ENCODE measurements at regions not wholly inside any gene's neighbourhood (a gene's known extent, or its start where the extent isn't known, plus 50 kb on each side); places are given as distances from the start of the nearest gene placed in this dataset.

DNA sequence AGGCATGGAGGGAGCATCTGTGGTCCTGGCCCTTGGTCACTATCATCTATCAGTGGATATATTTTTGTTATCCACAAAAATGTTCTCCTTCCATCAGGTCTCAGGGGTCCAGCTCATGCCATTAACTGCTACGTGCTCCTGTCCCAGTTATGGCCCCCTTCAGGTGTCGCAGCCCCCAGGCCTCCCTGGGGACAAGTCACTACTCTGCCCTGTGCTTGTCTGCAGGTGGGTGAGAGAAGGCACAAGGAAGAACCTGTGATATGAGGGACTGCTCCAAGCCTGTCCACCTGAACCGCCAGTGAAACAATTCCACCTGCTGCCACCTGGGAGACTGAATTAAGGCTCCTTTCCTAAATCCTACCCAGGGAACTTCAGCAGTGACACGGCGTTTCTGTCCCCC lies 229.6 kb upstream of the ID2 start:
- Histone ChIP-seq H3K4me1 (ENCODE audit: insufficient read depth) (no peaks in the 10 kb centered on the region), H3K36me3 (ENCODE audit: insufficient read depth) (no peaks in the 10 kb centered on the region), H3K27ac (ENCODE audit: low read depth) (no peak overlapping the region), H3K4me3 (ENCODE audit: low read depth, low read length) (no peak overlapping the region)
- no peak for DNase-seq (ENCODE audit: extremely low spot score)
- 84% methylated on average over 5 of the region's 5 CpGs for WGBS

- DNase-seq (ENCODE audit: extremely low spot score) = no peak
- Histone ChIP-seq H3K27ac (ENCODE audit: low read depth) (no peak overlapping the region), H3K4me1 (ENCODE audit: insufficient read depth) (no peaks in the 10 kb centered on the region), H3K4me3 (ENCODE audit: low read depth, low read length) (no peak overlapping the region), H3K36me3 (ENCODE audit: insufficient read depth) (no peaks in the 10 kb centered on the region)
- WGBS = 81% methylated on average over 15 of the region's 15 CpGs
These were observed 228.6 kb upstream of the ID2 start for GRCh38 chr2:8452979-8453903.

DNA sequence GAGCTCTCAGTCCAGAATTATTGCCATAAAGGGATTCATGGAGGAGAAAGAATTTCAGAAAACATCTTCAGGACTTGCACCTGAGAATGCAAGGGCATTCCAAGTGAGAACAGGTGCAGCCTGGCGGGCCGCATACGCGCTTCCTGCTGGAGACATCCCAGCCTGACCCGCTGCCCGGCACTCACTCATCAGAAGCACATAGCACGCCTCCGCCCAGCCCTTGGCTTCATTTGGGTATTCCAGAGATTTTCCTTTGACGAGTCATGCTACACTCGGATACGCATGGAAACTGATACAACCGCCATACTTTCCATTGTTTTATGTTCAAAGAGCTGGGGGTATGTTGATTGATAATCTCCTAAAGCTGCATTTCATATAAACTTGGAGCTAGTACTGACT lies 228.0 kb upstream of the ID2 start:
- H3K4me3 ChIP-seq (ENCODE audit: low read depth, low read length) = no peak overlapping the region
- no peak for DNase-seq (ENCODE audit: extremely low spot score)

DNA sequence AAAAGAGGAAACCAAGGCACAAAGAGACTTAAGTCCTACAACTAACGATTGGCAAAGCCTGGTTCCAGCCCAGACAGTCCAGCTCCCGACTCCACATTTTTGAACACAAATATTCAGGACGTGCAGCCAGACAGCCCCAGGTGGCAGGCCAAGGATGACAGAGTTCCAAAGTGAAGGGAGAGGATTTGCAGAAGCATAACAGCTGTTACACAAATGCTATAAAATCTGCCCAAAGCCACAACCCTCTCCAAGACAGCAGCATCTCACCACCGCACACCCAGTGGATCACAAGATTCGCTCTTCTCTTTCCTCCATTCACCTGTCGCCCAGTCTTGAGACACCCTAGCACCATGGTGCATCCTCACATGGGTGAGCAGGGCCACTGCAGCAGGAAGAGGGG lies 227.1 kb upstream of the ID2 start:
- DNase-seq (ENCODE audit: extremely low spot score) = no peak
- H3K4me3 ChIP-seq (ENCODE audit: low read depth, low read length) = no peak overlapping the region
- WGBS = 72% methylated on average over 6 of the region's 6 CpGs

More for the DNA sequence above, 228.0 kb upstream of the ID2 start:
- no peaks in the 10 kb centered on the region for H3K36me3 ChIP-seq (ENCODE audit: insufficient read depth)
- H3K27ac ChIP-seq (ENCODE audit: low read depth) = no peak overlapping the region
- 85% methylated on average over 12 of the region's 12 CpGs for WGBS
- no peaks in the 10 kb centered on the region for H3K4me1 ChIP-seq (ENCODE audit: insufficient read depth)

DNA sequence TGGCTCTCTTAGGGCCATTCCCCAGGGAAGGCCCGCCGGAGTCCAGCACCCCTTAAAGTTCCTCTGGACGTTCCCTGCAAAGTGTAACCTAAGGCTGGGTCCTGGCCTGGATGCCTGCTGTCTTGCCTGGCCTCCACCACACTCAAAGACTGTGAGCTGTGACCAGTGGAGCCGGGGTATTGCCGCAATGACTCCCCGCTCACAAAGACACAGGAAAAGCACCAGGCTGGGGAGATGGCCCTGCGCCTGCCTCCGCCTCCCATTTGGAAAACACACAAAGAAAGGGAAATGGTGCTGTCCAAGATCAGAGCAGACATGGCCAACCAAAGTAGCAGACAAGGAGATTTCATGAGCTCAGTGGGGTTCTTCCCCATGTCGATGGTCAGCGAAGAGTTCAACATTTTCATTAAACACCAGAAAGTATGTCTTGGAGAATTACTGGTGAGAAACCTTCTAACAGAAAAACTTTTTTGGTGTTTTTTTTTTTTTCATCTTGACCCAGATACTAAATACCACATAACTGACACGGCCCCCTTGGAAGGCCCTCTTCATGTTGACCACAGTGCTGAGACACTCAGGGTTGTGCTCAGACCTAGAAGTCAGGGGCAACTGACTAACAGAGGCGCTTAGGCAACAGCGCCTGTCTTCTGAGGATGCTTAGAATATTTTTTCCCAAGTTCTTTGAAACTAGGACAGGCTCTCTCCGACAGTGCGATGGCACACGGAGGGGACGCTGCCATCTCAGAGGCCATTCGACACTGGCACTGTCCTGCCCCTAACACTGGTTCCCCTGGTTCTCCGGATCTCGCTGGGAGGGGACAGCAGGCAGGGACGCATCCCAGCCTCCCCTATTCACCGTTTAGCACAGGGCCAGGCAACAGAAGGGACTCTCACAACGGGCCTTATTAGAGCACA lies 226.4 kb upstream of the ID2 start:
- H3K4me1 ChIP-seq (ENCODE audit: insufficient read depth) = no peaks in the 10 kb centered on the region
- 81% methylated on average over 23 of the region's 23 CpGs for WGBS
- H3K4me3 ChIP-seq (ENCODE audit: low read depth, low read length) = no peak overlapping the region
- DNase-seq (ENCODE audit: extremely low spot score) = no peak
- no peaks in the 10 kb centered on the region for H3K36me3 ChIP-seq (ENCODE audit: insufficient read depth)
- no peak overlapping the region for H3K27ac ChIP-seq (ENCODE audit: low read depth)

More for the DNA sequence above, 227.1 kb upstream of the ID2 start:
- Histone ChIP-seq H3K4me1 (ENCODE audit: insufficient read depth) (no peaks in the 10 kb centered on the region), H3K27ac (ENCODE audit: low read depth) (no peak overlapping the region), H3K36me3 (ENCODE audit: insufficient read depth) (no peaks in the 10 kb centered on the region)

- no peak for DNase-seq (ENCODE audit: extremely low spot score)
- 81% methylated on average over 41 of the region's 41 CpGs for WGBS
These were observed 225.4 kb upstream of the ID2 start for GRCh38 chr2:8456151-8457091.

GRCh38 chr2:8457092-8457481 lies 224.8 kb upstream of the ID2 start:
- Histone ChIP-seq H3K36me3 (ENCODE audit: insufficient read depth) (no peaks in the 10 kb centered on the region), H3K4me3 (ENCODE audit: low read depth, low read length) (no peak overlapping the region), H3K4me1 (ENCODE audit: insufficient read depth) (no peaks in the 10 kb centered on the region), H3K27ac (ENCODE audit: low read depth) (no peak overlapping the region)
- no peak for DNase-seq (ENCODE audit: extremely low spot score)
- 46% methylated on average over 41 of the region's 41 CpGs for WGBS

More at GRCh38 chr2:8456151-8457091, 225.4 kb upstream of the ID2 start:
- Histone ChIP-seq H3K4me3 (ENCODE audit: low read depth, low read length) (no peak overlapping the region), H3K36me3 (ENCODE audit: insufficient read depth) (no peaks in the 10 kb centered on the region), H3K4me1 (ENCODE audit: insufficient read depth) (no peaks in the 10 kb centered on the region), H3K27ac (ENCODE audit: low read depth) (no peak overlapping the region)

DNA sequence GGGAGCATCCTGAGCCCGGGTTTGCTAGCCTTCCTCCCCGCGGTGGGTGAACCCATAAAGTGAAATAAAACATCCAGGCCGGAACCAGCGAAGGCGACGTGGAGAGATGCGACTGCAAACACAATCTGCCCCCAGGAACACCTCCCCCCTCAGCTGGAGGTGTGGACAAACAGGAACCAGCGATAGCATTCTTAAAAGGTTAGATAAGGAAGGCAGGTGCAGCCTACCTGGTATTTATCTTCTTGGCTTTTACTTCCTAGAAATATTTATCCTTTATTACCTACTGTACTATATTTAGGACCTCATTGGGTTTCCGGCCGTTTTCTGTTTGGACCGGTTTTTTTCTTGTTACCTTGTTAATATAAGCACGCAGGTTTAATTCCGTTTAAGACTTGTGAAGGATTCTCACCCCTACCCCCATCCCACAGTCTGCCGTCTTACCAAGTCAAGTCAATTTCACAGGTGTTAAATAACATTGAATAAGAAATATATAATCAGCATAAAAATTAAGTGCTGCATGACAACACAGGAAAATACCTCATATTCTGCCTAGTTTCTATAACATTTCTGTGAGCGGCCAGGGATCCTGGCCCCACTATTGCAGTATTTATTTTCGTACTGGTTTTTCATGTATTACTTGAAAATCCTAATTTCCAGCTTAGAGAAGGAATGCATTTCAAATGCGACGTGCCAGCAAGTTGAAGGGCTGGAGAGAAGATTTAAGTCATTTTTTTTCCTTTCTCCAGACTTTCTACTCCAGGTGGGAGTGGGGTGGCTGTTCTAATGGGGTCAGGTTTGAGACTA lies 224.0 kb upstream of the ID2 start:
- no peak for DNase-seq (ENCODE audit: extremely low spot score)
- WGBS = 76% methylated on average over 19 of the region's 19 CpGs
- H3K27ac ChIP-seq (ENCODE audit: low read depth) = no peak overlapping the region
- H3K4me1 ChIP-seq (ENCODE audit: insufficient read depth) = no peaks in the 10 kb centered on the region
- no peak overlapping the region for H3K4me3 ChIP-seq (ENCODE audit: low read depth, low read length)
- H3K36me3 ChIP-seq (ENCODE audit: insufficient read depth) = no peaks in the 10 kb centered on the region

- DNase-seq (ENCODE audit: extremely low spot score) = no peak
- Histone ChIP-seq H3K27ac (ENCODE audit: low read depth) (no peak overlapping the region), H3K4me3 (ENCODE audit: low read depth, low read length) (no peak overlapping the region), H3K4me1 (ENCODE audit: insufficient read depth) (no peaks in the 10 kb centered on the region), H3K36me3 (ENCODE audit: insufficient read depth) (no peaks in the 10 kb centered on the region)
- WGBS = 94% methylated on average over 10 of the region's 10 CpGs
These were observed 223.1 kb upstream of the ID2 start for GRCh38 chr2:8458503-8459459.

GRCh38 chr2:8459474-8459873 lies 222.4 kb upstream of the ID2 start:
- over 99% methylated on average over 3 of the region's 3 CpGs for WGBS
- H3K27ac ChIP-seq (ENCODE audit: low read depth) = no peak overlapping the region

DNA sequence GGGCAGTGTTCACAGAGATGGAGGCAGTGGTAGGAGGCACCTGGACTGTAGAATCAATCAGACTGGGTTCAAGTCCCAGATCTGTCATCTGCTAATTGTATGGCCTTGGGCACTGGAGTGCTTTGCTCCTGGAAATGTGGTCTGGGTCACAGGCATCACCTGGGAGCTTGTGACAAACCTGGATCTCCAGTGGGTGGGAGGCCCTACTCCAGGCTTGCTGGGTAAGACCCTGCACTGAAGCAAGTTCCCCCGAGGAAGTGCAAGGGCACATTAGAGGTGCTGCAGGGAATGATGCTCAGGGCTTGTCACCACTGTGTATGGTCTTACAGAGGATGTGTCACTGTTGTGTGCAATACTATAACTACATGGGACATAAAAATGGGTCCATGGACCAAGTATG lies 220.5 kb upstream of the ID2 start:
- Histone ChIP-seq H3K36me3 (ENCODE audit: insufficient read depth) (no peaks in the 10 kb centered on the region), H3K4me1 (ENCODE audit: insufficient read depth) (no peaks in the 10 kb centered on the region), H3K27ac (ENCODE audit: low read depth) (no peak overlapping the region), H3K4me3 (ENCODE audit: low read depth, low read length) (no peak overlapping the region)
- no peak for DNase-seq (ENCODE audit: extremely low spot score)
- WGBS = 100% methylated on average over 1 of the region's 1 CpG

More at GRCh38 chr2:8459474-8459873, 222.4 kb upstream of the ID2 start:
- DNase-seq (ENCODE audit: extremely low spot score) = no peak
- H3K36me3 ChIP-seq (ENCODE audit: insufficient read depth) = no peaks in the 10 kb centered on the region
- no peak overlapping the region for H3K4me3 ChIP-seq (ENCODE audit: low read depth, low read length)
- no peaks in the 10 kb centered on the region for H3K4me1 ChIP-seq (ENCODE audit: insufficient read depth)
